Ascending aorta (tissue), 2 donors: ENCODE measurements at regions not wholly inside any gene's neighbourhood (a gene's known extent, or its start where the extent isn't known, plus 50 kb on each side); places are given as distances from the start of the nearest gene placed in this dataset.
"Not testable (repeated sequence)": the region's sequence is repeated elsewhere in the genome, so short reads cannot be mapped to it uniquely, and the experiment has no call there.

Experiments used
- DNase-seq, 2 donors: peaks; one replicate each; pipeline ENCODE4 v3.0.0-alpha.2; 2019; ENCODE audit warnings: low spot score in 2 of 2
- H3K27ac ChIP-seq, 2 donors: fragments of 200-600 bp; sonication (generic); one replicate each; pipeline ENCODE4 v1.5.1; 2016 to 2017; ENCODE audit warnings: mild to moderate bottlenecking in 1 of 2
- H3K27me3 ChIP-seq: fragments of 200-600 bp; sonication (generic); one replicate; pipeline ENCODE4 v1.5.1; 2017
- H3K36me3 ChIP-seq, 2 donors: fragments of 200-600 bp; sonication (generic); one replicate each; pipeline ENCODE4 v1.5.1; 2016
- H3K4me1 ChIP-seq, 2 donors: fragments of 200-600 bp; sonication (generic); one replicate each; pipeline ENCODE4 v1.5.1; 2016 to 2017; ENCODE audit warnings: mild to moderate bottlenecking in 1 of 2
- H3K4me3 ChIP-seq, 2 donors: fragments of 200-600 bp; sonication (generic); one replicate each; pipeline ENCODE4 v1.5.1; 2016 to 2017; ENCODE audit warnings: mild to moderate bottlenecking in 1 of 2
- H3K9me3 ChIP-seq, 2 donors: fragments of 200-600 bp; sonication (generic); one replicate each; pipeline ENCODE4 v1.5.1; 2016
- CTCF ChIP-seq, 3 experiments: fragments of 200-600 bp in 2 of 3; fragments of 450-650 bp in 1 of 3; sonication (generic) in 2 of 3; IDR thresholded peaks; one replicate each; pipeline ENCODE4 v1.5.1; 2016 to 2019; ENCODE audit warnings: antibody characterized with exemption in 3 of 3, mild to moderate bottlenecking in 1 of 3, moderate library complexity in 1 of 3
- intact Hi-C: fragments of 100-400 bp; cut with DNase I; formaldehyde crosslinking; loops from one replicate; pipeline ENCODE4 v1.15.1; 2023

- DNase-seq = no peak
- H3K27me3 ChIP-seq = no peaks in the 10 kb centered on the region
- no peaks in the 10 kb centered on the region for H3K36me3 ChIP-seq
- no peak overlapping the region for H3K27ac ChIP-seq
- no peaks in the 10 kb centered on the region for H3K9me3 ChIP-seq
- intact Hi-C loops = loop anchor here (10.0 kb wide), 1 partner anchor 328 kb away; the partner anchor contains the start of gene ADRA1B
- H3K4me3 ChIP-seq = no peak overlapping the region
- TF ChIP-seq CTCF (IDR thresholded peaks at IDR 0.05) = no peak
- H3K4me1 ChIP-seq = no peaks in the 10 kb centered on the region
These were observed 256.6 kb upstream of the IL12B start for GRCh38 chr5:159586921-159587320.

- intact Hi-C loops = loop anchor here (10.0 kb wide), 1 partner anchor 326 kb away; the partner anchor contains the start of gene ADRA1B
- H3K4me1 ChIP-seq = no peaks in the 10 kb centered on the region
- no peaks in the 10 kb centered on the region for H3K27me3 ChIP-seq
- H3K27ac ChIP-seq = no peak overlapping the region
- no peak overlapping the region for H3K4me3 ChIP-seq
- TF ChIP-seq CTCF (IDR thresholded peaks at IDR 0.05) = no peak
- no peaks in the 10 kb centered on the region for H3K36me3 ChIP-seq
- no peaks in the 10 kb centered on the region for H3K9me3 ChIP-seq
- no peak for DNase-seq
These were observed 258.7 kb upstream of the IL12B start for GRCh38 chr5:159588941-159589340.

GRCh38 chr5:159593518-159594073, 263.3 kb upstream of the IL12B start:
- no peaks in the 10 kb centered on the region for H3K4me1 ChIP-seq
- H3K4me3 ChIP-seq = no peak overlapping the region
- no peaks in the 10 kb centered on the region for H3K27me3 ChIP-seq
- no peak for DNase-seq
- no peak overlapping the region for H3K27ac ChIP-seq
- no peaks in the 10 kb centered on the region for H3K36me3 ChIP-seq
- TF ChIP-seq CTCF (IDR thresholded peaks at IDR 0.05) = no peak
- intact Hi-C loops = no loop called here
- no peaks in the 10 kb centered on the region for H3K9me3 ChIP-seq

GRCh38 chr5:159595561-159595960, 265.3 kb upstream of the IL12B start:
- not testable (repeated sequence) for DNase-seq, H3K36me3 ChIP-seq, H3K27me3 ChIP-seq

GRCh38 chr5:159601216-159601615, 270.9 kb upstream of the IL12B start:
- DNase-seq = no peak
- H3K27ac ChIP-seq = no peak overlapping the region
- no peak for TF ChIP-seq CTCF (IDR thresholded peaks at IDR 0.05)
- peaks cover 0 to 14% of the 10 kb centered on the region in 2 donors for H3K4me1 ChIP-seq
- H3K36me3 ChIP-seq = no peaks in the 10 kb centered on the region
- H3K9me3 ChIP-seq = no peaks in the 10 kb centered on the region
- H3K27me3 ChIP-seq = no peaks in the 10 kb centered on the region
- H3K4me3 ChIP-seq = no peak overlapping the region
- intact Hi-C loops = no loop called here

More at GRCh38 chr5:159595561-159595960, 265.3 kb upstream of the IL12B start:
- H3K27ac ChIP-seq, intact Hi-C loops, H3K9me3 ChIP-seq, H3K4me3 ChIP-seq, H3K4me1 ChIP-seq: not testable (repeated sequence)

- Histone ChIP-seq H3K9me3 (no peaks in the 10 kb centered on the region), H3K36me3 (no peaks in the 10 kb centered on the region), H3K27me3 (no peaks in the 10 kb centered on the region), H3K27ac (no peak overlapping the region), H3K4me3 (no peak overlapping the region), H3K4me1 (peaks cover 0 to 14% of the 10 kb centered on the region in 2 donors)
- TF ChIP-seq CTCF (IDR thresholded peaks at IDR 0.05) = no peak
- intact Hi-C loops = no loop called here
- DNase-seq = no peak
These were observed 272.1 kb upstream of the IL12B start for GRCh38 chr5:159602434-159602833.
